ENCODE measurements at regions not wholly inside any gene's neighbourhood (a gene's known extent, or its start where the extent isn't known, plus 50 kb on each side); places are given as distances from the start of the nearest gene placed in this dataset.

GRCh38 chr12:23169012-23169695 lies 544.2 kb downstream of the ETNK1 start:
- TF ChIP-seq MAZ (IDR thresholded peaks at IDR 0.05; ENCODE audit: borderline replicate concordance, low read depth, low read length) (no peak), POLR2A (IDR thresholded peaks at IDR 0.05; ENCODE audit: low read length) (no peak), CTCF (IDR thresholded peaks at IDR 0.05) (no peak)

Measured in A549 (cell line).